ENCODE measurements at regions not wholly inside any gene's neighbourhood (a gene's known extent, or its start where the extent isn't known, plus 50 kb on each side); places are given as distances from the start of the nearest gene placed in this dataset.
"Not testable (repeated sequence)": the region's sequence is repeated elsewhere in the genome, so short reads cannot be mapped to it uniquely, and the experiment has no call there.

DNA sequence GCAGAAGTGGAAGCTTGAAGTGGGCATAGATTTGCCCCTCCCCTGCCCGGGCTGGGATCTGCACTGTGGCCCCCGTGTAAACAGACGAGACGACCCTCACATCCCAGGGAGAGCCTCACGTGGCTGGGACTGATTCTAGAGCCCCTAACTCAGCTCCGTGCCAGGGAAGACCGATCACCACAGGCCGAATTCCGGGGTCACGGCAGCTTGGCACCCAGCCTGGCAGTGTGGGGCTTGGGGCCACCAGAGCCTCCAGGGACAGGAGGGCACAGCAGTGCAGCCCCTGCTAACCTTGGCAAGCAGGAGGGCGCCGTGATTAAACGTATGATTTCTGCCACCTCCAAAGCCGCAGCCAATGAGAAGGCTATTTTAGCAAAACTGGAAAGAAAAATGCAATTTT lies 198.7 kb upstream of the ZNF469 start:
- TF ChIP-seq, protein P1, sequence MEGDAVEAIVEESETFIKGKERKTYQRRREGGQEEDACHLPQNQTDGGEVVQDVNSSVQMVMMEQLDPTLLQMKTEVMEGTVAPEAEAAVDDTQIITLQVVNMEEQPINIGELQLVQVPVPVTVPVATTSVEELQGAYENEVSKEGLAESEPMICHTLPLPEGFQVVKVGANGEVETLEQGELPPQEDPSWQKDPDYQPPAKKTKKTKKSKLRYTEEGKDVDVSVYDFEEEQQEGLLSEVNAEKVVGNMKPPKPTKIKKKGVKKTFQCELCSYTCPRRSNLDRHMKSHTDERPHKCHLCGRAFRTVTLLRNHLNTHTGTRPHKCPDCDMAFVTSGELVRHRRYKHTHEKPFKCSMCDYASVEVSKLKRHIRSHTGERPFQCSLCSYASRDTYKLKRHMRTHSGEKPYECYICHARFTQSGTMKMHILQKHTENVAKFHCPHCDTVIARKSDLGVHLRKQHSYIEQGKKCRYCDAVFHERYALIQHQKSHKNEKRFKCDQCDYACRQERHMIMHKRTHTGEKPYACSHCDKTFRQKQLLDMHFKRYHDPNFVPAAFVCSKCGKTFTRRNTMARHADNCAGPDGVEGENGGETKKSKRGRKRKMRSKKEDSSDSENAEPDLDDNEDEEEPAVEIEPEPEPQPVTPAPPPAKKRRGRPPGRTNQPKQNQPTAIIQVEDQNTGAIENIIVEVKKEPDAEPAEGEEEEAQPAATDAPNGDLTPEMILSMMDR (IDR thresholded peaks at IDR 0.05; ENCODE audit: extremely low read depth in 1 of 2, insufficient read depth in 1 of 2, low read depth in 1 of 2, low read length in 2 of 2), result not testable (repeated sequence)
- not testable (repeated sequence) for TF ChIP-seq JUN (IDR thresholded peaks at IDR 0.05; ENCODE audit: borderline replicate concordance, insufficient read depth, insufficient read length, low read depth); POLR2AphosphoS5 (IDR thresholded peaks at IDR 0.05; ENCODE audit: insufficient read depth, low read depth, low read length); MYC (IDR thresholded peaks at IDR 0.05; ENCODE audit: low read depth, low read length)
- TF ChIP-seq, protein P2, sequence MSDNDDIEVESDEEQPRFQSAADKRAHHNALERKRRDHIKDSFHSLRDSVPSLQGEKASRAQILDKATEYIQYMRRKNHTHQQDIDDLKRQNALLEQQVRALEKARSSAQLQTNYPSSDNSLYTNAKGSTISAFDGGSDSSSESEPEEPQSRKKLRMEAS (IDR thresholded peaks at IDR 0.05; ENCODE audit: insufficient read depth, insufficient read length), result not testable (repeated sequence)
